ENCODE measurements at regions not wholly inside any gene's neighbourhood (a gene's known extent, or its start where the extent isn't known, plus 50 kb on each side); places are given as distances from the start of the nearest gene placed in this dataset.
A peak's percentile ranks its signal among the peaks of the same experiment; 100 is the strongest.
"Not testable (repeated sequence)": the region's sequence is repeated elsewhere in the genome, so short reads cannot be mapped to it uniquely, and the experiment has no call there.

GRCh38 chr2:111373060-111373459, 252.3 kb downstream of the BCL2L11 start:
- DNase-seq, result not testable (repeated sequence)

- DNase-seq, result not testable (repeated sequence)
Measured at GRCh38 chr2:111373989-111374388, 253.3 kb downstream of the BCL2L11 start.

DNA sequence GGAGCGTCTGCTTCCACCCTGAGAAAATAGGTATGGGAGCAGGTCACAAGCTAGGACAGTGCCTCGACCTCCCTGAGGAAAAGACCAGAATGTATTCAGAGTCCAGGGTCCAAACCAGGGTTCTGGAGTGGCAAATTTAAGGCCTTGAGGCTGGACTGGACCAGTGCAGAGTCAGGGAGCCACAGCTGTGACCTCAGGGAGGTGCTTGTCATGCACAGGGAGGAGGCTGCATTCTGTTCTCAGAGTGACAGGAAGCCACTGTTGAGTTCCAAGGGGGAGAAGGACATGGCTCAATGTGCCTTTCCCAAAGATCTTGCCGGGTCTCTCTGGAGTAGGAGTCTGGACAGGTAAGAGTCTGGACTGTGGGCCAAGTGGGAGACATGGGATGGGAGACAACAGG, 254.0 kb downstream of the BCL2L11 start:
- DNase-seq, result not testable (repeated sequence)

DNA sequence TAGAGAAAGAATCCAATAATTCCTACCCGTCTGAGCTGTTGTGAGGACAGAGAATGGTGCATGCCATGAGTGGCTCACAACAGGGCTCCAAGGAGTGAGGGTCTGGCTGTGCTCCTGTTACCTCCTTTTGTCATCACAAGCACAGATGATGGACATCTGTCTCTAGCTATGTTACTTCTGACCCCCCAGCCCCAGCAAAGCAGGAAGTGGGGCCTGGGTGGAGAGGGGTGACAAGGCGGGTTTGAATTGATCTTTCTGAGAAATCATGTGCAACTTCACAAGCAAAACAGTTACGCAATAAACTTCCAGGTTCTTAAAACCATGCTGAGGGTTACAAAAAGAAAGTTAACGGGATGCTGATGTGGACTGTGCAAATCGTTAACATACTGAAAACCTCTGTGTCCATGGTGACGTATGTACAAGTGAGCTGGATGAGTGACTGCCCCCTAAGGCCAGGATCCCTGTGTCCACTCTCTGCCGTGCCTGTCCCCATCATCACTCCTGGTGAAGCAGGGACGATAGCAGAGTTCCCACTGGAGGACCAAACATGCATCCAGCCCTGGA, 254.7 kb downstream of the BCL2L11 start:
- DNase-seq, result not testable (repeated sequence)

DNA sequence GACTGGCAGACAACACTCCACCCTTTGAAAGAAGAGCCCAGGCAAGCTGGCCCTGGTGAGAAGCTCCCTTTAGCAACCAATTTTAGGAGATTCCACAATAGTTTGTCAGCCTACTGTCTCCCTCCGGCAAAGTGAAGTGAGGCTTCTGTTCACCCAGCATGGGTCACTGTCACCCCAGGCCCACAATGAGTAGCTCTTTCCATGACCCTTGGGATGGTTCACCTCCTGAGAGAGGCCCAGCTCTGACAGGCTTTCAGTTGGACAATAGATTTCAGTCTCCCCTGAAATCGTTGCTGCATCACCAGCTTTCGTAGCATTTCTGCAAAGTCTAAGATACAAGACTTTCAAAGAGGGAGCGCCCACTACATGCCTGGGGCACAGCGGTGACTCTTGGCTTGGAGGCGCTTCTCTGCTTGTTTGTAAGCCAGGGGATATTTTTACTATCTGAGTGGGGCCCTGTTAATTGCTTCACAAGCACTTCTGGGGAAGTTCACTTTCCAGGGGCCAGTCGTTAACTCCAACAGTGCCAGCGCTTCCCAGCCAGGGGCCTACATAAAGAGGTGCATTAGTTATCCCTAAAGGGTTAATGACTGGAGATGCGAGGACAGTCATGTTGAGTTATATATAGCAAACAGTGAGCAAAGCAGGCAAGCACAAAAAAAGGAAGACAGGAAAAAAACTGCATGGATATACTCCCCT, 255.7 kb downstream of the BCL2L11 start:
- DNase-seq, result not testable (repeated sequence)

GRCh38 chr2:111376971-111377352, 256.2 kb downstream of the BCL2L11 start:
- not testable (repeated sequence) for DNase-seq

DNA sequence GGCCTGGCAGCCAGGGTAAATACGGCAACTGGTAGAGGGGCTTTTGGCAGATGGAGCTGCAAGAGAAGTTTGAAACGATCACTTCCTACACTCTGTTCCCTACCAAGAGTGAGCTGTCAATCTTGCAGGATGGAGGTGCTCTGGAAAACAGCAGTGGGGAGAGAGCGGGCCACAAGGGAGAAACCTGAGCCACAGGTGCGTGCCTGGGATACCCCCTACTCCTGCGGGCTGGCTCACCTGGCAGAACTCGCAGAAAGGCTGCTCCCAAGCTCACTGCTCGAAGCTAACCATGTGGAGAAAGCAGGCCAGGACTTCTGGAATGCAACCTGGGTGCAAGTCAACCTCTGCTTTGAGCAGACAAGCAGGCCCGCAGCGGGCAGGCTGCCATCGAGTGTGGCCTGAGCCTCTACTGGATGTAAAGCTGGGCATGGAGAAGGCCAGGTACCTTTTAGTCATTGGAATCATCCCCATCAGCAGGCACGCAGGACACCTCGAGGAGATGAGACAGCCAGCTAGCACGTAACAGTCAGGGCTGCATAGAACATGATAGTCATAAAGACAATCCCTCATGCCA, 256.8 kb downstream of the BCL2L11 start:
- not testable (repeated sequence) for DNase-seq

- not testable (repeated sequence) for DNase-seq
Measured at GRCh38 chr2:111378348-111378747, 257.6 kb downstream of the BCL2L11 start.

- DNase-seq, result peak; percentile 5
Measured at GRCh38 chr2:111380733-111381439, 260.2 kb downstream of the BCL2L11 start.

DNA sequence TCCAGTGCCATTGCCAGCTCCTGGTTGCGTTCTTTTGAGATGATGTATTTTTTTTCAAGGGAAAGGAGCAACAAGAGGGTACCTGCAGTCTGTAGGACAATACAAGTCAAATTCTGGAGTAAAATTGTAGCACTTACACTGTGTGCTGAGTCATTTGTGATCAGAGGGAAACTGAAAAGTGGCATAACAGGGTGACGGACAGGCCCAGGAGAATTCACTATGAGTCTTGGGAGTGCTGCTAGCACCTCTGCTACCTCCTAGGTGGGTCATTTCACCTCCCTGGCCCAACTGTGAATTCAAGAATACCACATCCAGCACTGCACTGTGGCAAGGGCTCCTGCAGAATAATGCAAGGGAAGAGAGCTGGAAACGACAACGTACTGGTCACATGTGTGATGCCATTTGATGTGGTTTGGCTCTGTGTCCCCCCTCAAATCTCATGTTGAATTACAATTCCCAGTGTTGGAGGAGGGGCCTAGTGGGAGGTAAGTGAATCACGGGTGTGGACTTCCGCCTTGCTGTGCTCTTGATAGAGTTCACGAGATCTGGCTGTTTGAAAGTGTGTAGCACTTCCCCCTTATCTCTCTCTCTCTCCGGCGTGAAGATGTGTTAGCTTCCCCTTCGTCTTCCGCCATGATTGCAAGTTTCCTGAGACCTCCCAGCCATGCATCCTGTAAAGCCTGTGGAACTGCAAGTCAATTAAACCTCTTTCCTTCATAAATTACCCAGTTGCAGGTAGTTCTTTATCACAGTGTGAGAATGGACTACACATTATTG, 261.0 kb downstream of the BCL2L11 start:
- DNase-seq, result not testable (repeated sequence)

- DNase-seq, result not testable (repeated sequence)
Measured at GRCh38 chr2:111382507-111382906, 261.8 kb downstream of the BCL2L11 start.

GRCh38 chr2:111383311-111383710, 262.6 kb downstream of the BCL2L11 start:
- not testable (repeated sequence) for DNase-seq

DNA sequence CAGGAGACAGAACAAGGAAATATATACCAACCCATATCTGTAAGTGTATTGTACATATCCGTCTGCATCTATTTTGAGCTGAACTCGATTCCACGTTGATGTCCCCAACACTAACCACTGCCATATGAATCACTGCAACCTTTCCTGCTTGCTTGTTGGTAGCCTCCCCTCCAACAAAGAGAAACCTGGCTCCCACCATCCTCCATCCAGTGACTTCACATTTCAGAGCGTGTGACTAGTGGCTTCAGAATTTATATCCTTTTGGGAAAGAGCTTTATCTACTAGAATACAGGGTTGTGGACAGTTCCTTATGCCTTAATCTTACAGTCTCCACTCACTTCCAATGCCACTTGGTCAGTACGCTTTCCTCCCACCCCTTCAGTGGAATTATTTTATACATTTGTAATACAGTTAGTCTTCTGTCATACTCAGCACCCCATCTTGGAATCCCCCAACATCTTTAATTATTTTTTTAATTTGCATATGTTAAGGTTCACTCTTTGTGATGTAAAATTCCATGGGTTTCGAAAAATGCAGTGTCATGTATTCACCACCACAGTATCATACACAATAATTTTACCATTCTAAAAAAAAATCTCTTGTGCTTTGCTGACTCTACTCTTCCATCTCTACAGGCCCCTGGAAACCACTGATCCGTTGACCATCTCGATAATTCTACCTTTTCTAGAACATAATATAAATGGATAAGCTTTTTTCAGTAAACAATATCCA, 264.7 kb downstream of the BCL2L11 start:
- DNase-seq, result not testable (repeated sequence)

DNA sequence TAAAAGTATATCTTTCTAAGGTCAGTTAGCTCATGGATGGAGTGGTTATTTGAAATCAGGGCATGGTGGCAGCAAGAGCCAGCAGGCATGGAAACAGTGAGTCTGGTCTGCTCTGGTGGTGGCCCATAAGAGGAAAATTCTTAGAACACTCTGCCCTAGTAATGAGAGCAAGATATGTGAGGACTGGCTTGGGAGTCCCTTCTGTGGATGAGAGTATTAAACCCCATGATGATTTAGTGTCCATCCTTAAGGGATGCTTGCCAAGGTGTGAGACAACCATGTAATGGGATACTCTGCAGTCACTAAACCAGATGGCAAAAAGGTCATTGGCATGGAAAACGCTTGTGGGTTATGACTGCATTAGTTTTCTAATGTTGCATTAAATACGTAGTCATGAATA, 269.9 kb downstream of the BCL2L11 start:
- DNase-seq, result not testable (repeated sequence)

GRCh38 chr2:111395350-111396128, 274.8 kb downstream of the BCL2L11 start:
- DNase-seq, result peak; percentile 51

DNA sequence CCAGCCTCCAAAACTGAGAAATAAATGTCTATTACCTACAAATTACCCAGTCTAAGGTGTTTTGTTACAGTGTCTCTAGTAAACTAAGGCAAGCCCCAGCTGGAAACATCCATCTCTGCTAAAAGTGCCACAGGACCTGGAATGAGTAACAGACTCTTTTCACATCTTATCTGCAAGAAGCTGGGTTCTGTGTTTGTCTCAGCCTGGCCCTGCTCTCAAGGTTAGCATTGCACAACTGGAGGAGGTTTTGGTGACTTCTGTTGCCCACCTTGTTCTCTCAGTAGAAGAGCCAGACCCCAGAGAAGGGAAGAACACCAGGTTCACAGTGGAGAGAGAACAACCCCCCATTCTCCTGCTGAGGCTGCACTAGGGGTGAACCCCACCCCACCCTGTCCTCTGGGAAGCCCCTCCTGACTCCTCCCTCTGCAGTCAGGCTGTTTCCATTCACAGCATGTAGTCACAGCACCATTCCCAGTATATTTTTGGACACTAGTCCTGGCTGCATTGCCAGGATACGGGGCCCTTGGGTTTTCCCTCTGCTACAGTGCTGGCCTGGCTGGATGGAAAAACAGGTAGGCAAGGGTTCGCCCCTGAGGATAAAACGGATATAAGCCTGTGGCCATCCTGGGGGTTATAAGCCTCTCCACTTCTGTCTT, 280.0 kb downstream of the BCL2L11 start:
- DNase-seq, result not testable (repeated sequence)

DNA sequence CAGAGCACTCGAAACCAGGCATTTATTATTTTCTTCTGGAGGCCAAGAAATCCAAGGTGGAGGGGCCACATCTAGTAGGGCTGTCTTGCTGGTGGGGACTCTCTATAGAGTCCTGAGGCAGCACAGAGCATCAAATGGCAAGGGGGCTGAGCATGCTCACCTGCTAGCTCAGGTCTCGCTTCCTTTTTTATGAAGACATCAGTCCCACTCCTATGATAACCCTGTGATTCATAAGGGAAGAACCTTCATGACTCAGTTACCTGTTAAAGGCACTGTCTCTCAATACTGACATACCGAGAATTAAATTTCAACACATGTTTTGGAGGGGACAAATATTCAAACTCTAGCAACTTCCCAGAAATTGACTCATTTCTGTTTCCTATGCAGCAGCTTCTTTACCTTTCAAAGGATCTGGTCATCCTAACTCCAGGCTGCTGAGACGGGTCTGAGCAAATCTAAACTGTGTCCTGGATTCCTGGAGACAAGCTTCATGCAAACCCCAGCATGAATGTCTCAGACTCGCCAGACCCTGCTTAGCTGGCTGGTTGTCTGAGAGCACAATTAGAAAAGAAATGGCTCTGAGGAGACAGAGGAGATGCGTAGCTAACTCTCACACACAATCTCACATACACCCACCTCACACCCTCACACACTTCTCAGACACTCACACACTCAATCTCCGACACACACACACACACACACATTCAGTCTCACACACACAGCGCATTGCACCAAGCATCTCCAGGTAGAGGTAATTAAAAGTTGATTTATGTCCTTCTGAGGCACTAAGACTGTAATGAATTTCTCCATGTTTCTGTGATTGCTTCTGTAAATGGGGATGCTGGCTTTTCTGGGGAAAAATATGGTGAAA, 280.8 kb downstream of the BCL2L11 start:
- DNase-seq, result not testable (repeated sequence)

DNA sequence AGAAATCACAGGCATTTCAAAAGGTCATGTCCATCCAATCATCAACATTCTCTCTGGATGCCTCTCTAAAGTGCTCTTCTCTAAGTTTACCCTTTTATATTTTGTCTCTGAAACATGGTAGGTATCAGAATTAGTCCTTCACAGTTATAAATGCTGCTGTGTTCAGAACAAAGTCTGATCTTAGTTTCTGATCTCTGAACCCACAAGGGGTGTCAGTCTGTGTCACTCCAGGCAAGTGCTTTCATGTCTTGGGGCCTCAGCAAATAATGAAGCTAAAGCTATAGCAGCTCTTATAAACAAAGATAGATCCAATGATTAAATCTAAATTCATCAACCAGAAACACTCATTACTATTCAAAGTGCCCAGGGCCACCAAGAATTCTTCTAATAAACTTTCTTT, 281.7 kb downstream of the BCL2L11 start:
- not testable (repeated sequence) for DNase-seq

- DNase-seq, result not testable (repeated sequence)
Measured at GRCh38 chr2:111403287-111403686, 282.6 kb downstream of the BCL2L11 start.

GRCh38 chr2:111406616-111407015, 285.9 kb downstream of the BCL2L11 start:
- DNase-seq, result not testable (repeated sequence)
